22Rv1 (cell line): ENCODE measurements at regions not wholly inside any gene's neighbourhood (a gene's known extent, or its start where the extent isn't known, plus 50 kb on each side); places are given as distances from the start of the nearest gene placed in this dataset.

Source experiments
- ZFX ChIP-seq: fragments of 450-650 bp; IDR thresholded peaks from 2 replicates; pipeline ENCODE4 v1.6.1; 2017; ENCODE audit warnings: antibody characterized with exemption, borderline replicate concordance
- TF ChIP-seq, protein P1 (sequence below): fragments of 450-650 bp; IDR thresholded peaks from 2 replicates; pipeline ENCODE4 v1.5.1; 2017; ENCODE audit warnings: mild to moderate bottlenecking

DNA sequence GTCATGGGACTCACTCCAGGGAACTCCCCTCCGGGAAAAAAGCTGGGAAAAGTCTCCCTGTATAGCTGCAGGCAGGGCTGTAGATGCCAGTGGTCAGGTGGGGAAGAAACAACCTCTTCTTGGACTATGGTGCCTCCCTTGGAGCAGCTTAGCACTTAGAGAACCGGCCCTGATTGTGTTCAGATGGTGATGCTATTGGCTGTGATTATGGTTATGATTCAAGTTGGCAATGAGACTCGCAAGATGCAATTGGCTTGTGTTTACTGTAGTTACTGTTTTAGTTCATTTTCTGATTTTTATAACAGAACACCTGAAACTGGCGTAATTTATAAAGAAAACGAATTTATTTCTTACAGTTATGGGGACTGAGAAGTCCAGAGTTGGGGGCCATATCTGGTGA lies 80.9 kb upstream of the ADRA1D start:
- TF ChIP-seq, protein P1, sequence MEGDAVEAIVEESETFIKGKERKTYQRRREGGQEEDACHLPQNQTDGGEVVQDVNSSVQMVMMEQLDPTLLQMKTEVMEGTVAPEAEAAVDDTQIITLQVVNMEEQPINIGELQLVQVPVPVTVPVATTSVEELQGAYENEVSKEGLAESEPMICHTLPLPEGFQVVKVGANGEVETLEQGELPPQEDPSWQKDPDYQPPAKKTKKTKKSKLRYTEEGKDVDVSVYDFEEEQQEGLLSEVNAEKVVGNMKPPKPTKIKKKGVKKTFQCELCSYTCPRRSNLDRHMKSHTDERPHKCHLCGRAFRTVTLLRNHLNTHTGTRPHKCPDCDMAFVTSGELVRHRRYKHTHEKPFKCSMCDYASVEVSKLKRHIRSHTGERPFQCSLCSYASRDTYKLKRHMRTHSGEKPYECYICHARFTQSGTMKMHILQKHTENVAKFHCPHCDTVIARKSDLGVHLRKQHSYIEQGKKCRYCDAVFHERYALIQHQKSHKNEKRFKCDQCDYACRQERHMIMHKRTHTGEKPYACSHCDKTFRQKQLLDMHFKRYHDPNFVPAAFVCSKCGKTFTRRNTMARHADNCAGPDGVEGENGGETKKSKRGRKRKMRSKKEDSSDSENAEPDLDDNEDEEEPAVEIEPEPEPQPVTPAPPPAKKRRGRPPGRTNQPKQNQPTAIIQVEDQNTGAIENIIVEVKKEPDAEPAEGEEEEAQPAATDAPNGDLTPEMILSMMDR = no peak
- no peak for TF ChIP-seq ZFX
